ENCODE measurements at regions not wholly inside any gene's neighbourhood (a gene's known extent, or its start where the extent isn't known, plus 50 kb on each side); places are given as distances from the start of the nearest gene placed in this dataset.

DNA sequence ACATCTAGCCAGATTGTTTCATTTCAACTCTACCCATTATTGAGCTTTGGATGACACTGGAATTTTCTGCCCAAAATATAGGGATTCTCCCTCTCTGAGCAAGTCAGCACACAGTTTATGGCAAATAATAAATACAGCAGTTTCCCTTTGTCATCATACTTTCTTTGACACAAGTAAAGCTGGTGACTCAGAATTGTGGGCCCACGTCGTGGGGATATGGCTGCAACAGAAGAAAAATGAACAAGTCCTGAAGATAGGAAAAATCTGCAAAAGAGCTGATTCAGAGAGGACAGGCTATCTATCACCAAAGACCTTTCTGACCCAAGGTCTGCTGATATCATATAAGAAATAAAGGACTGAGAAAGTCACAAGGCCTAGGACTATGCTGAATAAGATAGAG lies 236.3 kb upstream of the ZC3H12C start:
- no peak for TF ChIP-seq POLR2A (IDR thresholded peaks at IDR 0.05)
- TF ChIP-seq, protein P1, sequence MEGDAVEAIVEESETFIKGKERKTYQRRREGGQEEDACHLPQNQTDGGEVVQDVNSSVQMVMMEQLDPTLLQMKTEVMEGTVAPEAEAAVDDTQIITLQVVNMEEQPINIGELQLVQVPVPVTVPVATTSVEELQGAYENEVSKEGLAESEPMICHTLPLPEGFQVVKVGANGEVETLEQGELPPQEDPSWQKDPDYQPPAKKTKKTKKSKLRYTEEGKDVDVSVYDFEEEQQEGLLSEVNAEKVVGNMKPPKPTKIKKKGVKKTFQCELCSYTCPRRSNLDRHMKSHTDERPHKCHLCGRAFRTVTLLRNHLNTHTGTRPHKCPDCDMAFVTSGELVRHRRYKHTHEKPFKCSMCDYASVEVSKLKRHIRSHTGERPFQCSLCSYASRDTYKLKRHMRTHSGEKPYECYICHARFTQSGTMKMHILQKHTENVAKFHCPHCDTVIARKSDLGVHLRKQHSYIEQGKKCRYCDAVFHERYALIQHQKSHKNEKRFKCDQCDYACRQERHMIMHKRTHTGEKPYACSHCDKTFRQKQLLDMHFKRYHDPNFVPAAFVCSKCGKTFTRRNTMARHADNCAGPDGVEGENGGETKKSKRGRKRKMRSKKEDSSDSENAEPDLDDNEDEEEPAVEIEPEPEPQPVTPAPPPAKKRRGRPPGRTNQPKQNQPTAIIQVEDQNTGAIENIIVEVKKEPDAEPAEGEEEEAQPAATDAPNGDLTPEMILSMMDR (IDR thresholded peaks at IDR 0.05), result no peak
- TF ChIP-seq EP300 (IDR thresholded peaks at IDR 0.05; ENCODE audit: low read depth), result no peak
